ENCODE measurements at regions not wholly inside any gene's neighbourhood (a gene's known extent, or its start where the extent isn't known, plus 50 kb on each side); places are given as distances from the start of the nearest gene placed in this dataset.
A peak's percentile ranks its signal among the peaks of the same experiment; 100 is the strongest.

DNA sequence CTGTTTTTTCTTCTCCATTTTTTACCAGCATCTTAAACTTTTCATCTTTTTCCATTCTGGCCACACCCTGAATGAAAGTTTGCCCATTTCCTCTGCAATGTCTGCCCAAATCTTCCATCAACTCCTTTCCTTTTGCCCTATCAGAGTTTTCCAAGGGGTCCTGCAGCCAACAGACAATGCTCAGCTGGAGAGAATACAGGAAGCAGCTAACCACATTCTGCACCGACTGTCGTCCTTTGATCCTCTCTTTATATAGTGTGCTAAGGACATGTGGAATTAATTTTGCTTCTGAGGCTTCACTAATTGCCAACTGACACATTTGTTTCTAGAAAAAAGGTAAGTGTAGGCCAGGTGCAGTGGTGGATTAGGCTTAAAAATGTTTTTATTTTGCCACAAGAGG, 50.5 kb upstream of the DLX2 start:
- no peak for DNase-seq (ENCODE audit: low read depth)

- no peak for DNase-seq (ENCODE audit: low read depth)
These were observed 51.1 kb upstream of the DLX2 start for GRCh38 chr2:172153757-172154156.

GRCh38 chr2:172155752-172156151, 53.1 kb upstream of the DLX2 start:
- no peak for DNase-seq (ENCODE audit: low read depth)

DNA sequence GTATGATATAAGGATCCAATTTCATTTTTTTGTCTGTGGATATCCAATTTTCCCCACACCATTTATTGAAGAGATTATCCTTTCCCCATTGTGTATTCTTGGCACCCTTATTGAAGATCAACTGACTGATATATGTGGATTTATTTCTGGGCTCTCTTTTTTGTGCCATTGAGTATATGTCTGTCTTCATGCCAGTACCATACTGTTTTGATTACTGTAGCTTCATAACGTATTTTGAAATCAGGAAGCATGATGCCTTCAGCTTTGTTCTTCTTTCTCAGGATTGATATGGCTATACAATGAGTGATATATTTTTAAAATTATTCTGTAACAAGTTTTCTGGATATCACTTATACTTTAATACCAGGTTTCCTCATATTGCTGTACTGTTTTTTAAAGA, 58.1 kb upstream of the DLX2 start:
- no peak for DNase-seq (ENCODE audit: low read depth)

DNA sequence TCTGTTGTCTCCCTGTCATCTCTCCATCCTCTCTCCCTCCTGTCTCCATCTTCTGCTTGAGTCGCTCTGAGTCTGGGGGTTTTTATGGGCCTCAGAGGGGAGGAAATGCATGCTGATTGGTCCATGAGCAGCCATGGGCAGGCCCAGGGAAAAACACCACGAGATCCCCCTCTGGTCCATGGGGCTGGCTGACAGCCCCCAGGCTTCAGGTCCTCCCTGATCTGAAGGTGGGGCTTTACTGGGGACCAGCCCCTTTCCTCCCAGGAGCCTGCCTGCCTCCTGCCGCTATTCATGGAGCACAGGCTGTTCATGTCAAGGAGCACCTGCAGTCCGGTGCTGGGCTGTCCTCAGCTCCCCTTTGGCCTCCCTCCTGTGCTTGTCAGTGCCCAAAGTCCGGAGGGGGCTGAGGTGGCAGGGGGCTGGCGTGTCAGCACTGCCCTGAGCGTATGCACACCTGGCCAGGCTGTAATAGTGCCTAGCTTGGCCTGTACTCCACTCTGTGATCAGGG, 59.6 kb upstream of the DLX2 start:
- no peak for DNase-seq (ENCODE audit: low read depth)

GRCh38 chr2:172162739-172163336, 60.1 kb upstream of the DLX2 start:
- DNase-seq (ENCODE audit: low read depth): no peak

DNA sequence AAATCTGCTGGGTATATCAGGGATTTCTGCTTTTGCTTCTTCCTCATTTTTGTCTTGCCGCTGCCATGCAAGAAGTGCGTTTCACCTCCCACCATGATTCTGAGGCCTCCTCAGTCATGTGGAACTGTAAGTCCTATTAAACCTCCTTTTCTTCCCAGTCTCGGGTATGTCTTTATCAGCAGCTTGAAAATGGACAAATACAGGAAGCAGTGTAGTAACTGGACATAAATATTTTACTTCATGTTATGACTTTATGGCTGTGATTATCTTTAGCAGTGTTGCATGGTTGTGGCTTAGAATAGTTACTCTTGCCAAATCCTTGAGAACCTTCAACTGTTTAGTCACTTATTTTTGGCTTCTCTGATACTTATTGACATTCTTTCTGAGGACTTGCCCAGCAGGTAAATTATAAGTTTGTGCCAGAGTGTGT, 66.2 kb upstream of the DLX2 start:
- DNase-seq (ENCODE audit: low read depth): no peak

GRCh38 chr2:172169611-172170010, 66.9 kb upstream of the DLX2 start:
- no peak for DNase-seq (ENCODE audit: low read depth)

DNA sequence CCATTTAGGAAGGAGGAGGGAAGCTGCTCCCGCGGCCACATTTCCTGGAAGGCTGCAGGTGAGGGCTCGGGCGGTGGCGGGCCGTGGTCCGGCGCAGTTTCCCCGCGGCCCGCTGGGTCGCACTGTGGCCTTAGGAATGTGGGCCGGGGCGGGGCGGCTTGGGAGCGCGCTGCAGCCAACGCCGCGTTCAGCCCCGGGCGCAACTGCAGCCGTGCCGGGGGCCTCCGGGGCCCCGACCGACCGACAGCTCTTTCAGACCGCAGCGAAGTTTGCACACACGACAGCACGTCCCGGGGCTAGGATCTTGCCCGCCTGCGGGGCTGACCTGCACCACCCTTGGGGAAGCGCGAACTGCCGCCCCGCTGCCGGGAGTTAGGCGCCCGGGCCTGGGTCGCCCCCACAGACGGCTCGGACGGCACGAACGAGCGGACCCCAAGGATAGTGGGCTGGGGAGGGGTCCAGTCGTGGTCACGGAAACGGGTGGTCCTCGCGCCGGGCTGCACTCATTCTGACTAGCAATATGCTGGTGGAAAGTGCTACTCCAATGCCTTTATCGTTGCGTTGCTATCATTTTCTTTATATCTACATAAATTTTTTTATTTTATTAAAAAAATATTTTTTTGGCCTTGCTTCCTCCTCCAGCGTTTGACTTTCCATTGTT, 69.9 kb upstream of the DLX2 start:
- peak; percentile 20 for DNase-seq (ENCODE audit: low read depth)

GRCh38 chr2:172173174-172173706, 70.5 kb upstream of the DLX2 start:
- DNase-seq (ENCODE audit: low read depth): no peak

DNA sequence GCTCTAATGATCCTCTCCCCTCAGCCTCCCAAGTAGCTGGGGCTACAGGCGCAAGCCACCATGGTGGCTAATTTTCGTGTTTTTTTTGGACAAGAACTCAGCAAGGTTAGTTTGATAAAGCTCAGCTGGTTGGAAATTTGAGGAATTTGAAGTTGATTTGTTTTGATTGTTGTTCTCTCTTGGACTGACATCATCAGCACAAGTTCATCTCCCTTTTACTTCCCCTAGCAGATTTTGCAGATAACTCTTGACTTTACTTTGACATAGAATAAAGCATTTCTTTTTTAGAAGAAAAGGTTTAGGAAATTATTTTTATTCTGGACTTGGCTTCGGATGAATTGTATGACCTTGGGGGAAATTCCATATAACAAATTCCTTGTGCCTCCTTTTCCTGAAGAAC, 74.9 kb upstream of the DLX2 start:
- DNase-seq (ENCODE audit: low read depth): no peak

DNA sequence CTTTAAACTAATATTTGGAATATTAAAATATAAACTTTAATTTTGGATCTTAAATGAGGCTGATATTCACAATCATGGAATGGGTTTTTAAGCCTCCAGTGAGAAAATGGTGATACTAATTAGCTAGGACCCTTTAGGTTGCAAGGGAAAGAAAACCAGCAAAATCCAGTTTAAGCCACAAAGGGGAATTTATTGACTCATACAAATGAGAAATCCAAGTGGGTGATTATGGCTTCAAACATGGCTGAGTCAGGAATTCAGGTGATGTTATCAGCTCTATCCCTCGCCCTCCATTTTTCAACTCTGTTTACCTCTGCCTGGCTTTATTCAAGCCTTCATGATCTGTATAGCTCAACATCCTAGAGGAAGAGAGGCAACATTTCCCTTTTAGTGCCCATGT, 75.3 kb upstream of the DLX2 start:
- DNase-seq (ENCODE audit: low read depth): no peak

DNA sequence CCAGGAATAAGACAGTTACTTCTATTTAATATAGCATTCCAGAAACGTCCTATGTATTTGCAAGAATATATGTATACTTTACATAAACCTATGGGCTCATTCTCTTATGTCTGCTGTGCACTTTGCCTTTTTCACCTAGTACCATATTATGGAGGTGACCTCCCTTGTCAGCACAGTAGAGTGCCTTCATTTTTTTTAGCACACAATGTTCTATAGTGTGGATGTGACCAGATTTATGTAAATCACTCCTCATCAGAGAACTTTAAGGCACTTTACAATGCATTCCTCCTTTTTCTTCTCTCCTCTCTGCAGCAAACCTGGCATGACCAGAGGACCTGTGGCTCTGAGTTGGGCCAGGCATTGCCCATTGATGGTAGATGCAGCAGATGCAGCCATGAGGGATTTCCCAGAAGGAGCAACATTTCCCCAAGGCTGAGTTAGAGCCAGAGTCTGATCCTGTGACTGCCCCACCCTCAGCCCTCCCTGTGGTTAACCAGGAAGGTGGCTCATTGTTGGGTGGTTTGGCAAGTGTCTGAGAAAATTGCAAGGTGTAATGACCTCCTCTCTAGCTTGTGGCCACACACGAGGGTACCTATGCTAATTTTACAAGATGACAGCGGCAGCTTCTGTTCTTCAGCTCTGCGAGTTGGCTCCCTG, 76.5 kb upstream of the DLX2 start:
- DNase-seq (ENCODE audit: low read depth): no peak

DNA sequence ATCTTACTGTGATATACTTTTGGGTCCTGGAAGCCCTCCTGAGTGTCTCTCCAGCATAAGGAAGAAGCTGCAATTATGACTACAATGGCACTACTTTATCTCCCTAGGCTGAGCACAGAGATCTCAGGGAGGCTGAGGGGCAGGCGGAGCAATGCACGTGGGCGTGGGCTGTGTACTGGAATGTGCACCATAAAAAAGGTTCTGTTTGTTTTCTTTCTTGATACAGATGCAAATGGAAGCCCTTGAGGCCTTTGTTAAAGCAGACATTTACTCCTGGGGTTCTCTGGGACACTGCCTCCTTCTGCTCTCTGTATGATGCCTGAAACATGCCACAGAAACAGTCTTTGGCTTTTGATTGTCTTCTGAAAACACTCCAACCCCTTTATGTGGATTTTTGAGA, 79.1 kb upstream of the DLX2 start:
- no peak for DNase-seq (ENCODE audit: low read depth)

DNA sequence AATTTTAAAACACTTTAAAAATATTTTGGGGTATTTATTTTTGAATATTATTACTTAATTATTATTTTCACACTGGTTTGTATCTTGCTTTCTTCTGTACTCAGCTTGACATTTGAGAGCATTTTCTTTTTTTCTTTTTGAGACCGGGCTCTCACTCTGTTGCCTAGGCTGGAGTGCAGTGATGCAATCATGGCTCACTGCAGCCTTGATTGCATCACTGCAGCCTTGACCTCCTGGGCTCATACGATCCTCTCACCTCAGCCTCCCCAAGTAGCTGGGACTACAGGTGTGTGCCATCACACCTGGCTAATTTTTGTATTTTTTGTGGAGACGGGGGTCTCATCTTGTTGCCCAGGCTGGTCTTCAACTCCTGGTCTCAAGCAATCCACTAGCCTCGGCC, 79.9 kb upstream of the DLX2 start:
- no peak for DNase-seq (ENCODE audit: low read depth)

GRCh38 chr2:172193331-172194089, 90.8 kb upstream of the DLX2 start:
- no peak for DNase-seq (ENCODE audit: low read depth)

DNA sequence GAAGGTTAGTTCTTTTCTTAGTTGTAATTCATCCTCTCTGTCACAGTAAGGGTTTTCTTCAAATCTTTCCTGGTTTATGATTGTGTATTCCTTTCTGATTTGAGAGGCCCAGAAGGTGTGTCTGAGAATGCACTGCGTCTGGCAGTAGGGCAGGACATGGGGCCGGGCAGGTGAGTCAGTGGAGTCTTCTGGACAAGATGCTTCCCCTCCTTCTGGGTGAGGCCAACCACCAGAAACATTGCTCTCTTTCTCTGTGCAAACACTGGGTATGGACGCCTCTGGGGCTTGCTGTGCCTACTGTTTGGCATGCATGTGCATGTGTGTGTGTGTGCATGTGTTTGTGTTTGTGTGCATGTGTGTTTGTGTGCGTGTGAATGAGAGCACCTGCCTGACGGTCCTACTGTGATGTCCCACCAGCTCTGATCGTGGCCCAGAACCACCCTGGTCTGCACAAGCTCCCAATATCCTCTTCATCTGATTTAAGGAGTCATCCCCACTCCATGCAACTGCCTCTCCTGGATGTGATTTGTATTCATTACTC, 93.2 kb upstream of the DLX2 start:
- DNase-seq (ENCODE audit: low read depth): no peak

- DNase-seq (ENCODE audit: low read depth): no peak
These were observed 94.2 kb upstream of the DLX2 start for GRCh38 chr2:172196768-172197431.

- no peak for DNase-seq (ENCODE audit: low read depth)
These were observed 95.7 kb upstream of the DLX2 start for GRCh38 chr2:172198361-172198760.

GRCh38 chr2:172198908-172199307, 96.2 kb upstream of the DLX2 start:
- DNase-seq (ENCODE audit: low read depth): no peak

DNA sequence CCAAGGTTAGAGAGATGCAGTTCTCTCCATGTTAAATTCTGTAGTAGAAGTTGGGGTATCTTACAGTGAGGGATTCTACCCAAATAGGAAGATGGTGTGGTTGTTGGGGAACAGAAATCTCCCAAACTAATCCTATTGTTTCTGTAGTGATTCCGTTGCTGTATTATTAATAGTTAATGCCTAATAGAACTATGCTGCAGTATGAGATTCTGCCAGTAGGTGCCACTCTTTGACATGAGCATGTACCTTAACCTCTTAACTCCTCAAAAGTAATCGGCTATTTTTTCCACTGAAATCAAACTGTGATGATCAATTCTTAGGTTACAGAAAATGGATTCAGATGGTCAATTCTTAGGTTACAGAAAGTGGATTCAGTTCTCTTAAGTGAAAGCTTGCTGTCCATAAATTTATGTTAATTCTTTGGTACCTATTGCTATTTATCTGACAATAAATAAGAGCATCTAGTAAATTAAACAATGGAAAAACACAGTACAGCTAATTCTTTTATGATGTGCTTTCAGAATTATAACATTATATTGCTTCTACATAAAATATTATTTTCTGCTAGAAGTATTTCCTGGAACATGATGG, 97.9 kb upstream of the DLX2 start:
- DNase-seq (ENCODE audit: low read depth): no peak

All from stimulated activated CD8-positive, alpha-beta memory T cell treated with anti-CD3 and anti-CD28 coated beads, Interleukin-15, amount 100 ng/mL, for 1 hour (primary cell).